HT1080 (cell line): ENCODE measurements at regions not wholly inside any gene's neighbourhood (a gene's known extent, or its start where the extent isn't known, plus 50 kb on each side); places are given as distances from the start of the nearest gene placed in this dataset.
"Not testable (repeated sequence)": the region's sequence is repeated elsewhere in the genome, so short reads cannot be mapped to it uniquely, and the experiment has no call there.

Experiments used
- DNase-seq: peaks from one replicate; pipeline ENCODE4 v3.0.0-alpha.2; 2015; ENCODE audit warnings: low read depth

DNA sequence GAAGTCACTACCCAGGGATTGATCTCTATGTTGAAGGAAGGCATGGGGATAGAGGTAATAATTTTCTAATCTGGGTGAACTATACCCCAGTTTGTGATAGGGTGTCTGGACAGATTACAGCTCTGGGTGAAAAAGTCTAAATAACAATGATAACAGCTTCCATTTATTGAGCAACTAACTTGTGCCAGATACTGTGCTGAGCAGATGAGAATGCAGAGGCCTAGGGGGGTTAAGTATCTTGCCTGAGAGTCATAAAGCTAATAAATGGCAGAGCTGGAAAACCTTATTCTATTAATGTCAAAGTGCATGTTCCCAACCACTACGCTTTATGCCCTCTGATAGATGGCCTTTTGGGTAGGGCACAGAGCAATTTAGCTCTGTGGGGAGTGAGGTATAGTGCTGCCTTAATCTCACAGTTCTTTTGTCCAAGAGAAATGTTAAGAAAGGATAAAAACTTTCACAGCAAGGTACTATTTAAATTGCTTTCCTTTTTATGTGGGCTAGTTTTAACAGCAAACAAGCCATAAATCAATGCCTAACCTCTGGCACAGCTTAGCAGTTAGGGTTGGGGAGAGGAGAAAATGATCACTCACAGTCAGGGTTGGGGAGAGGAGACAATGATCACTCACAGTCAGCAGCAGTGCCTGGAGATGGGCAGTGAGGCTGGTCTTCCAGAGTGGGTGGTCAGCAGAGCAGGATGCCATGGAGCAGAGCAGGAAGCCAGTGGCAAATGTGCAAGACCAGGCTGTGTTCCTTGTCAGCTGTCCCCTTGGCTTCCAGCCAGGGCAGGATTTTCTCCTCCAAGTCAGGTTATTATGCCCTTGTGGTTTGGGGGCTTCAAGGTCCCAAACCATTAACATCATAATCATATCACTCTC is 187.0 kb downstream of the CARTPT start:
- no peak for DNase-seq

DNA sequence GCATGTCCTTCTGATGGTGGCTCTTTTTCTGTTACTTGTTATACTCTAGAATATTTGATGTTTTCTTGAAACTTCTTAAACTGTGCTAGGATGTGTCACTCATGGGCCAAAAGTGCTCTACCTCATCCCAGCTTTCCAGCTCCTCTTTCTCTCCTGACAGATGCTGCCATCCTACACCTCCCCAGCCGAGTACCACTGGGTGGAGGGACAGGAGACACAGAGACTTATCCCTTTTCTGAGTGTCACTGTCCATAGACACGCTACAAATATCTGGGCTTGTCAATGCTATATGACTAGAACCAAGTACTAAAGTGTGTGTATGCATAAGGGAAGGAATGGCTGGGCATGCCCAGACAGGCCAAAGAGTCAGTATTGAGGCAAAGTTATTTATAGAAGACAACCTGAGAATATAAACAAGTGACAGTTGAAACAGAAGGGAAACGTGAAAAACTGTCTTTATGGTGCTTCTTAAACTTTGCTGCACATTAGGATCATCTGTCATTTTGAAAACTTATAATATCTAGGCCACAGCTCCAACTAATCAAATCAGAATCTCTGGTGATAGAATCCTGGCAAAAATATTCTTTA is 188.0 kb downstream of the CARTPT start:
- DNase-seq, result no peak

DNA sequence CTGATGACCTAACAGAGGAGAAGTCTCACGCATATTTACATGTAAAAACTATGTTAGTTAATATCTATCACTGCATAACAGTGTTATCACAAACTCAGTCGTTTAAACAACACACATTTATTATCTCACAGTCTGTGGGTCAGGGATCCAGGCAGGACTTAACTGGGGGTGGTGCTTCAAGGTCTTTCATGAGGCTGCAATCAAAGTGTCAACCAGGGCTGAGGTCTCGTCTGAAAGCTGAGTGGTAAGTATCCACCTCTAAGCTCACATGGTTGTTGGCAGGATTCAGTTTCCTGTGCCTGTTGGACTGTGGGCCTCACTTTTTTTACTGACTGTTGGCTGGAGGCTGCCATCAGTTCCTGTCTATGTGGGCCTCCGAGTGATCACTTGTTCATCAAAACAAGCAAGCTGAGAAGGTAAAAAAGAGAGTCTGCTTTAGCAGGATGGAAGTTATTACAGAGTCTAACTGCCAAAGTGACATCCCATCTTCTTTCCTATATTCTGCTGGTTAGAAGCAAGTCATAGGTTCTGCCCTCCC is 188.6 kb downstream of the CARTPT start:
- no peak for DNase-seq

DNA sequence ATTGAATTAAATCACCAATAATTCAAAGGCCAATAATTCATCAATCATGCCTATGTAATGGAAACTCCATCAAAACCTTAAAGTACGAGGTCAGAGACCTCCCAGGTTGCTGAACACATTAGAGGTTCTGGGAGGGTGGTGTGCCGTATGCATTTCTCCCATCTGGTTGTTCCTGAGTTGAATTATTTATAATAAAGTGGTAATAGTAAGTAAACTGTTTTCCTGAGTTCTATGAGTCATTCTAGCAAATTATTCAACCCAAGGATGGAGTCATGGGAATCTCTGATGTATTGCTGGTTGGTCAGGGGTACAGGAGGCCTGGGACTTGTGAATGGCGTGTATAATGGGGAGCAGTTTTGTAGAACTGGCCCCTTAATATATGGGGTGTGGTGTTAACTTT is 191.7 kb downstream of the CARTPT start:
- DNase-seq, result no peak

DNA sequence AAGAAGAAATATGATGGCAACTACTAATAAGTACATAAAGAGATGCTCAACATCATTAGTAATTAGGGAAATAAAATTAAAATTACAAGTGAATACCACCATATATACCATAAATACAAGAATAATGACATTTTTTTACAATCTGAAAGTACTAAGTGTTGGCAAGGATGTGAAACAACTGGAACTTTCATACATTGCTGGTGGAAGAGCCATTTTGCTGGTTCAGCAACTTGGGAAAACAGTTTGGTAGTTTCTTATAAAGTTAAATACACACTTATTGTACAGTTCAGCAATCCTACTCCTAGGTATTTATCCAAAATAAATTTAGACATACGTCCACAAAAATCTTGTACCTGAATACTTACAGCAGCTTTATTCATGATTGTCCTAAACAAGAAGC is 192.9 kb downstream of the CARTPT start:
- no peak for DNase-seq

DNA sequence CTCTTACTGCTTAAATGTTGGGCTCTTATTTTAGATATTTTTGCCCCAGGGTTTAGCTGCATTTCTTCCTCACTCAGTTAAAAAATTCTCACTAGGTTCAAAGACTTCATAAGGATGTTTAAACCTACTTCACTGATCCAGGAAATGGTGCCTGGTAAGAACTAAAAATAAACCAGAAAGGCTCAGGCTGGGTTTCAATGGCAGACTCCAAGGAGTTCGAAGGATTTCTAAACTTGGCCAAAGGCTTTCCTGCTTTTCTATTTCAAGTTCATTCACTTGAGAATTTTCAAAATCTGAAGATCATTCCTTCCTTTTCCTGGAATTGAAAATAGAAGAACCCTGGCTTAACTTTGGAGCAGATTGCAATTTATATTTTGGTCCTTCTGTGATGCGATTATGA is 193.0 kb upstream of the MAP1B start:
- DNase-seq, result no peak

DNA sequence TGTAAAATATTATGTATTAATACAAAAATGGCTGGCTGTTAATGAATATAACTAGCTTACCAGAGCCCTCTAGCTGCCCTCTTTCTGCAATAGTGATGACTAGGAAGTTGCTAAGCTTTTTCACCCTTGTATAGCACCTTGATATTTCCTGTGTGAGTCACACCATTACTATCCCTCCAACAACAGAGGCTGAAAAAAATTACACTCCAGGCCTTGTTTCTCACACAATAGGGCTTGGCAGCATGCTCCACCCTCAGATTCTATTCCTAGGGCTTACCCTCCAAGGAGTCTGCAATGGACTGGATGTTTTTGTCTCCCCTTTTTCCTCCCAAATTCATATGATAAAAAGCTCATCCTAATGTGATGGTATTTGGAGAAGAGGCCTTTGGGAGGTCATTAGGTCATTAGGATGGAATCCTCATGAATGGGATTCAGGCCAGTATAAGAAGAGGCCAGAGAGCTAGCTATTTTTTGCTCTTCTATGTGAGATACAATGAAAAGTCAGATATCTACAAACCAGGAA is 184.6 kb upstream of the MAP1B start:
- peak; percentile 98 for DNase-seq

DNA sequence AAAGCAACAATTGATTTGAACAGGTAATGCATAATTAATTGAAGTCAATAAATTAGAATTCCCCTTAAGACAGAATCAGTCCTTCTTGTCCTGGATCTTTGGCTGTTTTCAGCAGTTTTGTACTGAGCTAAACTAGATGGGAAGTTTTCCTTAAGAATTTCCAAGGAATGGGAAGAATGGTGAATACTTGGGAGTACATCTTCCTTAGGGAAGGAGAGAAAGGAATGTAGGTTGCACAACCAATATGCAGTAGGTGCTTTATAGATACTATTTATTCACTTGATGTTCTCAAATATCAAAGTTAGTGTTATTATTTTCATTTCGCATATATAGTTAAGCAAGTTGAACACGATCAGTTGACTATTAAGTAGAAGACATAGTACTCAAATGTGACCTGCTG is 183.5 kb upstream of the MAP1B start:
- no peak for DNase-seq

DNA sequence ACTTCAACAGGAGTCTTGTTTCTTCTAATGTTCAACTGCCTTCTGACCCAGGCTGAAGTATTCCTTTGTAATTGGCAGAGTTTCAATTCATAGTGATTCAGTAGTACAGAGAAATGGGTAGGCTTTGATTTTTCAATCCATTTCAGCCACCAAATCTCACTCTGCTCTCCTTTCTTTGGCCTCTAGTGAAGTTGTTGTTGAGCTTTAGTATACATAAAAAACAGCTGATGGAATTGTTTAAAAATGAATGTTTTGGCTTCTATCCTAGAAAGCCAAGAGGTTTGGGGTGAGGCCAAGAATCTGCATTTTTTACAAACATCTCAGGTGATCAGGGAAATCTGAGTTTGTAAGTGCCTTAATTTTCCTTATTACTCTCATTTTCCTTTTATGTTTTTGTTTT is 182.9 kb upstream of the MAP1B start:
- DNase-seq, result peak; percentile 26

DNA sequence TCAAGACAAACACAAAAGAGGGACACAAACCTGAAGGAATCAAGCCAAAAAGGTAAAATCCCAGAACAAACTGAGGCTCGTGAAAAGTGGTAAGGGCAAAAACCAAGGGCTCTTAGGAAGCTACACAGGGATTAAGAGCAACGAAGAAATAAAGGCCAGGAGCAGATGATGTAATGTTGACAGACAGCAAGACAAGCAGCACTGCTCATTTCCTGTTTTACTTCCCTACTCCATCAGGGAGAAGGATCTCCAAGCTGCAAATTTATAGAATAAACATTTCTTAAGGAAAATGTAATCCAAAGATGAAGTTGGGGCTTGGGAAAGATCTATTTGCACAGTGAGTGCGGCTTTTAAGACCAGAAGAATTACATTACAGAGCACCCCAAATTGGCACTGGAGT is 182.3 kb upstream of the MAP1B start:
- peak; percentile 73 for DNase-seq

DNA sequence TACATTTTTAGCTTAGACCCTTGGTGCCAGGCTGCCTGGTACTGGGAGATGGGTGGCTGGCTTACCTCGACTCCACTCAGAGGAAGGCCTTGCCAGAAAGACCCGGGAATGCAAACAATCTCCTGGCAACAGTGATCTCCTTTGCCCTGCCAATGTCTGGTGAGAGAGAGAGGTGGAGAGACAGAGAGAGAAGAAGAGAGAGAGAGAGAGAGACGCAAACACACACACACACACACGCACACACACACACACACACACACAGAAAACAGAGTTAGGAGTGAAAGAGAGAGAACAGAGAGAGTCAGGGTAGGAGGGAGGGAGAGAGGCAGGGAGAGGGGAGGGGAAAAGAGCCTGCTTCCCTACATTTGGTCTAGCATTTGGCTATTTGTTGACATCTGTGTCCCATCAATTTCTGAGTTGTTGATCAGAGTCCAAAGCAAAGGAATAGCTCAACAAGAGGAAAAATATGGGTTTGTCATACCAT is 181.6 kb upstream of the MAP1B start:
- DNase-seq, result no peak

DNA sequence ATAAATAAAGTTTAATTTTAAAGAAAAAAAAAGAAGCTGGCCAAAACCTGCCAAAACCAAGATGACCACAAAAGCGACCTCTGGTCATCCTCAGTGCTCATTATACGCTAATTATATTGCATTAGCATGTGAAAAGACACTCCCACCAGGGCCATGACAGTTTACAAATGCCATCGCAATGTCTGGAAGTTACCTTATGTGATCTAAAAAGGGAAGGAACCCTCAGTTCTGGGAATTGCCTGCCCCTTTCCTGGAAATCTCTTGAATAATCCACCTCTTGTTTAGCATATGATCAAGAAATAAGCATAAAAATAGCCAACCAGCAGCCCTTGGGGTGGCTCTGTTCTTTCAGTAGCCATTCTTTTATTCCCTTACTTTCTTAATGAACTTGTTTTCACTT is 178.3 kb upstream of the MAP1B start:
- DNase-seq, result no peak

DNA sequence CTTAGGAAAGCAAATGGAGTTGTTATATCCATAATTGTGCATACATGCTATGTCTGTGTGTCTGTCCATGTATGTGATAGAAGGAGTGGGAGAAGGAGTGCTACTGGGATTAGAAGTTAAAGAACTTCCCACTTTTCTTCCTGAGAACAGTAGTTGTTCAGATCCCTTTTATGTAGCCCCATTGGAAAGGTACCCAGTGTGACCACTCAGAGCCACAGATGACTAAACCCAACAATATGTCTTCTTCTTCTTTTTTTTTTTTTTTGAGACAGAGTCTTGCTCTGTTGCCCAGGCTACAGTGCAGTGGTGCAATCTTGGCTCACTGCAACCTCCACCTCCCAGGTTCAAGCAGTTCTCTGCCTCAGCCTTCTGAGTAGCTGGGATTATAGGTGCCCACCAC is 176.7 kb upstream of the MAP1B start:
- not testable (repeated sequence) for DNase-seq

DNA sequence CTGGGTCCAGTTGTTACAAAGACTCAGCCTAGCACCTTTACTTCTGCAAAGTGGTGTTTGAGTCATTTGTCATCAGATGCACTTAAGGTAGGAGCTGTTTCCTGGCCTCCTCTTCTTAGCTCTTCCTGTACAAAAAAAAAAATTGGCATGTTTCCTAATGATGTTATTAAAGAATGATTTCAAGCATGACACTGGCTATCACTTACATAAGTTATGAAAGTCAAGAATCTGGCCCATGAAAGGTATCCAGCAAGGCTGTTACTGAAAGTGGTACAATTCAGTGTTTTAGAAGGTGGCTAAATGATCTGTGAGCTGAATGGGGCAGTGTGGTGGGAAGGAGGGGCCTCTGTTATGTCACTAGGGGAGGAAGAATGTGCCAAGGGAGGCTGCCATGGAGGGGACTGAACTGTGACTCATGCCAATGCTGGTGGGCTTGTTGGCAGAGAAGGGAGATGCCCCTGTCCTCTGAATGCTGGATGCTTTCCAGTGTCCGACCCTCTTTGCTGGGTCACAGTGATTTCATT is 175.1 kb upstream of the MAP1B start:
- DNase-seq, result peak; percentile 76

DNA sequence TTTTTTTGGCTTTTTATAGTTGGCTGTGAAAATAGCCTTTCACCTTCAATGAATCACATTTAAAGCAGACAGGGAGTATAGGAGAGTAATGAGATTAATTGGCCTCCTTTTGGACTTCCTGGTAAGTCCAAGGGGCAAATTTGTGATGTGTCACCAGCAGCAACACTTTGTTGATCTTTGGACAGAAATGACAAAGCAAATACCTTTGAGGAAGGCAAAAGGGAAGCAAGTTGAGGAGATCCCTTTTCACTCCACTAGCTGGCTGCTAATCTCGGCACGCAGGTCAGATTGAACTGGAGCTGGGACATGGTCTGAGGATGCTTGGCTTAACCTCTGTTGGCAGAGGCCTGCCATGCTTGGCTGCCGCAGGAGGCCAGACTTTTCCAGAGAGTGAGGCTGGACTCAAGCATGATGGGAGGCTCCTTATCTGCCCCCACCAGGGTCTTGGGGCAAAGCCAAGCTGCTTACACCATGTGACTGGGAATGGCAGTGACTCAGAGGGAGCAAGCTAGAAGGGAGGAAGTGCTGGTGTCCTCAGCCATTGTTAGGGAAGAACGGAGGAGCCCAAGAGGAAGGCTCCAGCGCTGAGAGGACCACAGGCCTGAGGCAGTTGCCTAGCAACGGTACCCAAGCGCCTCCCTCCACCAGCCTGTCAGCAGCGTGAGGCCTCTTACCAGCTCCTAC is 174.5 kb upstream of the MAP1B start:
- peak; percentile 95 for DNase-seq

DNA sequence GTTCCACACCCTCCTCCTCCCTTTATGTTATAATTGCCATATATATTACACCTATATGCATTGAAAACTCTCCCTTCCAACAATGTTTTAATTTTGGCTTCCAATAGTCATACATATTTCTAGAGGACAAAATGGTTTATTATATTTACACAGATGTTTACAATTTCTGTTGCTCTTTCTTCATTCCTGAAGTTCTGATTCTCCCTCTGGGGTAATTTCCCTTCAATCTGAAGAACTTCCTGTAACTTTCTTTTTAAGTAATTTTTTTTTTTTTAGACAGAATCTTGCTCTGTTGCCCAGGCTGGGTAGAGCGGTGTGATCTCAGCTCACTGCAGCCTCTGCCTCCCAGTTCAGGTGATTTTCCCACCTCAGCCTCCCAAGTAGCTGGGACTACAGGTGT is 173.0 kb upstream of the MAP1B start:
- DNase-seq, result no peak

DNA sequence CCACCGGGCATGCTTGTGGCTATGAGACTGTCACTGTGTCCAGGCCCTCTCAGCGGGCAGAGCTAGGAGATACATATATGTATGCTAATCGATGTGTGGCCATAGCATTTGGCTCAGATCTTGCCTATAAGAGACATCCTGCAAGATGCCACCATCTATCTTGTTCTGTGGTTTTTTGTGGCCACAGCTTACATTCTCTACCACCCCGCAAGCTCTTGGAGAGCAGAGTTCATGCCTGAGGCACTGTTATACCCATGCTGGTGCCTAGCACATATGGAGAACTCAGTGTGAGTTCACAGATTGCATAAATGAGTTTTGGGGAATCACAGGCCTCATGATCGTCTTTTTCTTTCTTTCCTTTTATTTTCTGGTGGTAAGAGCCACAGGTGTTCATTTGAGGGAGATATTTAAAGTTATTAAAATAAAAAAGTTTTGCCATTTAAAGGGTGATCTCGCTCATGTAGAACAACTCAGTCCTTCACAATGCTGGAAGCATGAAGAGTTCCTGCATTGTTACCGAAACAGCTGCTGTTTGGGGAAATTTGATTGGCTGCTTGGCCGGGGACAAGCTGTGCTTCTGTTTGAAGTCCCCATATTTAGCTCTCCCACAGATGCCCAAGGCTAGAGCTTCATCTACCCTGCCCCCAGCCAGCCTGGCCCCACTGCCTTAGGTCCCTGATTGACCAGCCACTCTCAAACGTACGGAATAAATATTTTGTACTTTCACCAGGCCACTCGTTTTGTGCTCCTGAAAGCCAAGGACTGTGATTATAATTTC is 169.2 kb upstream of the MAP1B start:
- DNase-seq, result no peak

DNA sequence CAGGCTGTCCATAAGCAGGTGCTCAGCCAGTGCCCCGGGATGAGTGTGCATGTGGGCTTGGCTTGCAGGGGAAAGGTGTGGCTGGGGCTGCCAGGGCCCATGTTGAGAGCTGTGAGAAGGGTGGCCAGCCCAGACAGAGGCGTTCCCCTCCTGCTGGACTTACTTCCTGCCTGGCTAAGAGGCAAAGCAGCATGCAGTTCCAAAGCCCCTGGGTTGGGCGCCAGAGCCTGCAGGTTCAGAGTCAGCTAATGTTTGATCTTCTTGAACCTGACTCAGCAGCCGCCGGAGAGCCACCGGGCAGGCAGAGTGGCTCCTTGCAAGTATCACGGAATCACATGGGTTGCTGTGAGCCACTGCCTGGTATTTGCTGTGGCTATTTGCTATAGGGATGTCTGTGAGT is 168.4 kb upstream of the MAP1B start:
- DNase-seq, result peak; percentile 76

DNA sequence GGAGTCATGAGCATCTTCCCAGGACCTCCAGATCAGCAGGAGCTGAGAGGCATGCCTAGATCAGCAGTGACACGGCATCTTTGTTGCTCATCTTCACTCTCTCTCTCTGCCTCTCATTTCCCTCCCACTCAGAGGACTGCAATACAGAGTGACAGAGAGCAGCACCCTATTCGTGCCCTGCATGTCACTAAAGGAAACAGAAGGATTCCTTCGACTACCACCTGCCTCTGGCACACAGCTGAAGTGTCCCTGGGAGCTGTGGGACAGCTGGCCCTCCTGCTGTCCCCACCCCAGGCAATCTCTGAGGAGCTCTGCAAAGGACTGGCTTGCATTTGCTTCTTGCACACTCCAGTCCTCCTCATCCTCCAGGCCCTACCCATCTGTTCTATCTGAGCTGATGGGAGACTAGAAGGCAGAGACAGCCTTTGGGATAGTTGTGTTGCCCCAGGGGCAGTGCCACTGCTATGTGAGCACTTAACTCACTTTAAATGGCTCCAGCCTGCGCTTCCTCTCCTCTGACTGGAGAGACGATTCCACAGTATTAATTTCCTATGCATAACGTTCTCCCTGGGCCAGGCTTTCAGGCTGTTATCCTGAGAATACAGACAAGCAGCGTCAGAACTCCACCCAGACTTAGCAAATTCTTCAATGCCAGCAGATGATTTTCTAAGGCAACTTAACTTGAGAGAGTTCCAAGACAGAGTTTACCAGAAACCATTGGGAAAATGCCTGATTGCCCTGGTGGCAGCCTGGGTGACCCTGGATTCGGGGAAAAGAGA is 167.6 kb upstream of the MAP1B start:
- DNase-seq, result no peak

DNA sequence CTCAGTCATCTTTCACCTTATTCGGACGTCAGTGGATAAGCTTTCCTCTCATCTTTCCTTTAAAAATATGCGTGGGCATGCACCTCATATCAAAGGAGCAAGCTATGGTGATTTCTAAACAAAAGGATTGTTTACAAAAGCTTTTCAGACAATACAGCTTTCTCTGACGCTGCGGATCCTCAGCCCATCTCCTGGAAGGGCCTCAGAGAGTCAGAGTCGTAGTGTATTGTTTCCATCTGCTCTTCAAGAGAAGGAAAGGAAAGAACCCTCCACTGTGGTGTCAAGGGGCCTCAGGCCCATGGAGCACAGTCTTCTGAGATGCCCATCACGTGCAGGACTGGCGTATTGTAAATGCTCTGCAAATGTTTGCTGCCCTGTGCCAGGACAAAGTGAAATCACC is 163.4 kb upstream of the MAP1B start:
- DNase-seq, result no peak
